HepG2 (cell line): ENCODE measurements at regions not wholly inside any gene's neighbourhood (a gene's known extent, or its start where the extent isn't known, plus 50 kb on each side); places are given as distances from the start of the nearest gene placed in this dataset.

Experiments
- ATAC-seq: fragments of 200-7000 bp; cut with Tn5 transposase; 3 replicates; pipeline ENCODE4 v1.9.1; 2020; ENCODE audit warnings: mild to moderate bottlenecking, moderate library complexity
- BruUV-seq: library from RNA; stranded (reverse); fragments of 400-500 nt; replicated peaks from 2 replicates; lab custom pipeline; 2021; lab: Mats Ljungman, UMichigan
- CTCF ChIA-PET: fragments of 300-600 bp; formaldehyde crosslinking; extraction: SDS; loops from one replicate; lab custom pipeline; 2021; ENCODE audit warnings: low total read pairs, inconsistent platforms, low intra/inter-chr PET ratio; lab: Yijun Ruan, JAX
- POLR2A ChIA-PET: fragments of 350-600 bp; sonication (Branson Sonifier 250); formaldehyde crosslinking; loops from one replicate; lab custom pipeline; 2020; ENCODE audit warnings: antibody characterized with exemption, inconsistent platforms; lab: Yijun Ruan, JAX
- DNase-seq: peaks from one replicate; pipeline ENCODE4 v3.0.0-alpha.2; 2015; ENCODE audit warnings: low spot score
- FAIRE-seq: peaks from 3 replicates; lab custom pipeline; 2011; peaks lifted over from hg19 to GRCh38; lab: Jason Lieb, UNC
- H2AFZ ChIP-seq: one replicate; pipeline ENCODE4 v1.6.1; 2011; ENCODE audit warnings: low read length, inconsistent platforms
- H3K27ac ChIP-seq: fragments of 300-600 bp; 3 replicates; pipeline ENCODE4 v1.8.0; 2011; ENCODE audit warnings: mixed run types, mild to moderate bottlenecking, mixed read lengths, low read length, inconsistent platforms; ENCODE audit not compliant: insufficient read depth; ENCODE audit errors: extremely low read length
- H3K27me3 ChIP-seq, 2 experiments: fragments of 200-600 bp in 1 of 2; 2 replicates in 1 of 2; 3 replicates in 1 of 2; pipeline versions ENCODE4 v1.6.0 to v1.8.0; 2011; ENCODE audit warnings: low read length in 2 of 2, mild to moderate bottlenecking in 2 of 2, moderate library complexity in 2 of 2, inconsistent platforms in 1 of 2; ENCODE audit not compliant: insufficient read depth in 2 of 2, control insufficient read depth in 1 of 2
- H3K36me3 ChIP-seq, 2 experiments: fragments of 200-600 bp in 1 of 2; replicated peaks in 1 of 2; 2 replicates in 1 of 2; 3 replicates in 1 of 2; pipeline versions ENCODE4 v1.5.1 to v1.8.0; 2011; ENCODE audit warnings: low read length in 2 of 2, inconsistent platforms in 1 of 2; ENCODE audit not compliant: insufficient read depth in 2 of 2, control insufficient read depth in 1 of 2
- H3K4me1 ChIP-seq: 2 replicates; pipeline ENCODE4 v1.5.1; 2012; ENCODE audit warnings: low read length, inconsistent platforms; ENCODE audit not compliant: insufficient read depth
- H3K4me2 ChIP-seq: 2 replicates; pipeline ENCODE4 v1.6.0; 2011; ENCODE audit warnings: low read depth, low read length, inconsistent platforms
- H3K4me3 ChIP-seq, 3 experiments: fragments of 200-600 bp in 1 of 3; sonication (generic), shearing (Covaris generic) in 1 of 3; replicated peaks in 1 of 3; 2 replicates each; pipeline ENCODE4 v1.5.1; 2011 to 2016; ENCODE audit warnings: low read length in 3 of 3, inconsistent platforms in 2 of 3, low read depth in 2 of 3, mild to moderate bottlenecking in 2 of 3, control low read depth in 1 of 3, mixed read lengths in 1 of 3; ENCODE audit not compliant: insufficient read depth in 1 of 3
- H3K79me2 ChIP-seq: one replicate; pipeline ENCODE4 v1.6.1; 2011; ENCODE audit warnings: low read length, inconsistent platforms; ENCODE audit not compliant: insufficient read depth
- H3K9ac ChIP-seq: 2 replicates; pipeline ENCODE4 v1.6.0; 2011; ENCODE audit warnings: mild to moderate bottlenecking, low read depth, low read length, inconsistent platforms; ENCODE audit not compliant: insufficient read depth
- H3K9me3 ChIP-seq: 2 replicates; pipeline ENCODE4 v1.5.1; 2012; ENCODE audit warnings: mild to moderate bottlenecking, low read length
- H4K20me1 ChIP-seq: 2 replicates; pipeline ENCODE4 v1.6.0; 2011; ENCODE audit warnings: inconsistent platforms, mild to moderate bottlenecking, low read length, moderate library complexity; ENCODE audit not compliant: insufficient read depth
- ARNT2 ChIP-seq: sonication (generic); formaldehyde crosslinking; IDR thresholded peaks from 2 replicates; pipeline ENCODE4 v1.8.0; 2022; ENCODE audit warnings: mild to moderate bottlenecking, low read depth, missing genetic modification reagents, moderate library complexity
- CC2D1A ChIP-seq: sonication (generic); formaldehyde crosslinking; IDR thresholded peaks from 2 replicates; pipeline ENCODE4 v1.8.1; 2023; ENCODE audit warnings: mild to moderate bottlenecking, missing genetic modification reagents
- CHCHD3 ChIP-seq: sonication (generic); formaldehyde crosslinking; IDR thresholded peaks from 2 replicates; pipeline ENCODE4 v1.8.0; 2022; ENCODE audit warnings: mild to moderate bottlenecking, missing genetic modification reagents, moderate library complexity
- ZNF18 ChIP-seq: sonication (generic); formaldehyde crosslinking; IDR thresholded peaks from 2 replicates; pipeline ENCODE4 v1.8.0; 2022; ENCODE audit warnings: mild to moderate bottlenecking, missing genetic modification reagents; ENCODE audit not compliant: insufficient replicate concordance
- ZNF619 ChIP-seq: sonication (generic); formaldehyde crosslinking; IDR thresholded peaks from 2 replicates; pipeline ENCODE4 v1.4.0; 2020; ENCODE audit warnings: mild to moderate bottlenecking, missing genetic modification reagents
- WGBS: methylation state at CpG from one replicate; pipeline ENCODE4 v1.1.6; 2017; ENCODE audit warnings: low lambda C conversion rate; 5-methylcytosine and 5-hydroxymethylcytosine counted together
- in situ Hi-C: cut with HindIII; loops from 2 replicates; pipeline ENCODE4 v1.10.0; 2017; ENCODE audit warnings: low pct_unique_long_range_greater_than_20kb; ENCODE audit not compliant: extremely low pct_ligation_motif_present
- intact Hi-C: fragments of 100-400 bp; cut with micrococcal nuclease; formaldehyde crosslinking; loops from one replicate; pipeline ENCODE4 v1.10.0; 2022; ENCODE audit not compliant: unreplicated experiment
- TF ChIP-seq, protein P1 (sequence below): IDR thresholded peaks from 2 replicates; pipeline ENCODE4 v1.6.1; 2016; ENCODE audit warnings: missing biosample characterization, missing genetic modification reagents, low read depth
- TF ChIP-seq, protein P2 (sequence below): sonication (generic); formaldehyde crosslinking; IDR thresholded peaks from 2 replicates; pipeline ENCODE4 v1.4.0; 2020; ENCODE audit warnings: missing genetic modification reagents

DNA sequence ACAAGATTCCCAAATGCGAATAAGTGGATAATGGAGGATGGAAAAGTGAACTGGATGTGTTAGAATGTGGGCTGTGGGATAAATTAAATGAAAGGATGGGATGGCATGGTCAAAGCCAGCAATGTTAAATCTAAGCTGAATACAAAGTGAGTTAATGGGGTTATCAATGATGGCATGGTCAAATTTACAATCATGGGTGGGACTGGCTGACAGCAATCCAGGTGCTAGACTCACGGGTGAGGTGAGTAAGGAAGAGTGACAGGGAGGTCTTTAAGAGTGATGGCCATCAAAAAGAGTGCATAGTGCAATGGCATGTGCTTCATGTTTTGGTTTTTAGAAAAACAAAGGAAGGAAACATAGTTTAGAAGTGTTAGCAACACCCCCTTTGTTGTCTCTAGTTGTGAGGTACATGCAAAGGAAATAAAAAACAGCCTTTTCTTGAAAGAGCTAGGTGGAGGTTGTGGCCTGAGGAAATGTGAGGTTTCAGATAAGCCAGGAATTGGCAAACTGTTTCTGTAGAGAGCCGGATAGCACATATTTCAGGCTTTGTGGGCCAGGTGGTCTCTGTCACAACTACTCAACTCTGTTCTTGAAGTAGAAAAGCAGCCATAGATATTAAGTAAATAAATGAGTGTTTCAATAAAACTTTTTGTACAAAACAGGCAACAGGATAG lies 328.7 kb downstream of the RPL10L start (continued):
- TF ChIP-seq, protein P1, sequence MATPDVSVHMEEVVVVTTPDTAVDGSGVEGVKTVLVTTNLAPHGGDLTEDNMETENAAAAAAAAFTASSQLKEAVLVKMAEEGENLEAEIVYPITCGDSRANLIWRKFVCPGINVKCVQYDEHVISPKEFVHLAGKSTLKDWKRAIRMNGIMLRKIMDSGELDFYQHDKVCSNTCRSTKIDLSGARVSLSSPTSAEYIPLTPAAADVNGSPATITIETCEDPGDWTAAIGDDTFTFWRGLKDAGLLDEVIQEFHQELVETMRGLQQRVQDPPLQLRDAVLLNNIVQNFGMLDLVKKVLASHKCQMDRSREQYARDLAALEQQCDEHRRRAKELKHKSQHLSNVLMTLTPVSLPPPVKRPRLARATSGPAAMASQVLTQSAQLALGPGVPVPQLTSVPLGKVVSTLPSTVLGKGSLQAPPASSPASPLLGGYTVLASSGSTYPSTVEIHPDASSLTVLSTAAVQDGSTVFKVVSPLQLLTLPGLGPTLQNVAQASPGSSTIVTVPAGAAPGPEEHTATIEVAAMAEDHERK (CRISPR knock-in tag) = no peak
- TF ChIP-seq ZNF18 (CRISPR knock-in tag) = no peak
- TF ChIP-seq, protein P2, sequence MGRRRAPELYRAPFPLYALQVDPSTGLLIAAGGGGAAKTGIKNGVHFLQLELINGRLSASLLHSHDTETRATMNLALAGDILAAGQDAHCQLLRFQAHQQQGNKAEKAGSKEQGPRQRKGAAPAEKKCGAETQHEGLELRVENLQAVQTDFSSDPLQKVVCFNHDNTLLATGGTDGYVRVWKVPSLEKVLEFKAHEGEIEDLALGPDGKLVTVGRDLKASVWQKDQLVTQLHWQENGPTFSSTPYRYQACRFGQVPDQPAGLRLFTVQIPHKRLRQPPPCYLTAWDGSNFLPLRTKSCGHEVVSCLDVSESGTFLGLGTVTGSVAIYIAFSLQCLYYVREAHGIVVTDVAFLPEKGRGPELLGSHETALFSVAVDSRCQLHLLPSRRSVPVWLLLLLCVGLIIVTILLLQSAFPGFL = no peak
- no peak for TF ChIP-seq ARNT2 (CRISPR knock-in tag)
- TF ChIP-seq CC2D1A (CRISPR knock-in tag) = no peak

DNA sequence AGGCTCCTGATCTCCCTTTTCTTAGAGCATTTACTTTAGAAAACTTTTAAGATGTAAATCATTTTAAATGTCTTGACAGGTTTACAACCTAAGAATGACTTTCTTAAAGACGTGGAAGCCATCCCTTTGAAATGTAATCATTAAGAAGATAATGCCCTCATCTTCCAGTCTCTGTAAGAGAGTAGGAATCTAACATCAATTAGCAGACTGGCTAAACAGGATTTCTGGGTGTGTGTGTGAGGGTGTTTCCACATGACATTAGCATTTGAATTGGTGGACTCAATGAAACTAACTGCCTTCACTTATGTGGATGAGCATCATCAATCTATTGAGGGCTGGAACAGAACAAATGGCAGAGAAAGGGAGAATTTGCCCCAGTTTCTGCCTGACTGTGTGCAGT lies 329.5 kb downstream of the RPL10L start:
- Histone ChIP-seq H3K27ac (no peak overlapping the region), H3K4me1 (no peaks in the 10 kb centered on the region), H3K9me3 (0 out of 2 replicates have a peak, but pooled peaks cover 9% of the 10 kb centered on the region), H3K4me2 (no peak overlapping the region), H2AFZ (no peak overlapping the region), H3K4me3 (no peak overlapping the region), H3K36me3 (no peaks in the 10 kb centered on the region), H3K9ac (no peak overlapping the region), H3K27me3 (no peaks in the 10 kb centered on the region), H4K20me1 (no peaks in the 10 kb centered on the region), H3K79me2 (no peaks in the 10 kb centered on the region)
- CTCF ChIA-PET = no interaction called here
- ATAC-seq (no peak), FAIRE-seq (no peak), DNase-seq (no peak)
- WGBS = 0% methylated on average over 1 of the region's 1 CpG
- TF ChIP-seq CHCHD3 (CRISPR knock-in tag) = no peak
- no peak for TF ChIP-seq CC2D1A (CRISPR knock-in tag)
- TF ChIP-seq ZNF619 (CRISPR knock-in tag) = no peak
- intact Hi-C loops = no loop called here
- in situ Hi-C loops = no loop called here
- no TSS peak for BruUV-seq
- POLR2A ChIA-PET = no interaction called here
